HCT116 (cell line): ENCODE measurements at regions not wholly inside any gene's neighbourhood (a gene's known extent, or its start where the extent isn't known, plus 50 kb on each side); places are given as distances from the start of the nearest gene placed in this dataset.

Source experiments
- ATAC-seq: fragments of 200-7000 bp; cut with Tn5 transposase; 2 replicates; pipeline ENCODE4 v1.9.1; 2020; ENCODE audit warnings: mild to moderate bottlenecking, moderate library complexity
- BruUV-seq: library from RNA; stranded (reverse); fragments of 400-500 nt; replicated peaks from 2 replicates; lab custom pipeline; 2021; lab: Mats Ljungman, UMichigan
- CTCF ChIA-PET: fragments of 300-600 bp; sonication (Branson Sonifier 250); formaldehyde crosslinking; loops from one replicate; lab custom pipeline; 2021; ENCODE audit warnings: antibody characterized with exemption; lab: Charles Lee
- POLR2A ChIA-PET: fragments of 300-600, 350-600 bp; sonication (Branson Sonifier 250); formaldehyde crosslinking; loops from one replicate; lab custom pipeline; 2021; ENCODE audit warnings: antibody characterized with exemption; lab: Charles Lee
- RAD21 ChIA-PET, 2 experiments: fragments of 300-600 bp; sonication (Branson Sonifier 250); formaldehyde crosslinking; loops; one replicate each; lab custom pipeline; 2023; ENCODE audit warnings: low total read pairs in 2 of 2; ENCODE audit not compliant: uncharacterized antibody in 2 of 2, unreplicated experiment in 2 of 2, low non-redundant PET in 1 of 2; lab: Charles Lee
- DNase-seq: peaks from one replicate; pipeline ENCODE4 v3.0.0-alpha.2; 2010; ENCODE audit warnings: low read depth, low spot score
- H2AFZ ChIP-seq: fragments of 200-600 bp; shearing (Covaris generic), sonication (generic); 2 replicates; pipeline ENCODE4 v1.6.1; 2017; ENCODE audit warnings: low read depth, mixed run types, mixed read lengths, antibody characterized with exemption, low read length; ENCODE audit not compliant: poor library complexity, severe bottlenecking
- H3K27ac ChIP-seq: 2 replicates; pipeline ENCODE4 v1.5.1; 2012; ENCODE audit warnings: low read depth, low read length
- H3K27me3 ChIP-seq: fragments of 200-600 bp; sonication (generic); 2 replicates; pipeline ENCODE4 v1.6.1; 2016; ENCODE audit warnings: mixed run types, low read length, mixed read lengths; ENCODE audit not compliant: insufficient read depth
- H3K36me3 ChIP-seq, 2 experiments: fragments of 200-500 bp in 1 of 2; fragments of 200-600 bp in 1 of 2; sonication (Bioruptor generic) in 1 of 2; sonication (generic) in 1 of 2; 2 replicates each; pipeline versions ENCODE4 v1.5.1 to v1.6.1; 2014 to 2016; ENCODE audit warnings: low read length in 2 of 2, inconsistent platforms in 1 of 2, mixed read lengths in 1 of 2, mixed run types in 1 of 2; ENCODE audit not compliant: insufficient read depth in 2 of 2, control insufficient read depth in 1 of 2
- H3K4me1 ChIP-seq, 2 experiments: fragments of 200-600 bp in 1 of 2; sonication (generic) in 1 of 2; 2 replicates each; pipeline versions ENCODE4 v1.5.1 to v1.6.1; 2012 to 2017; ENCODE audit warnings: low read length in 2 of 2, inconsistent platforms in 1 of 2, mild to moderate bottlenecking in 1 of 2, mixed read lengths in 1 of 2, mixed run types in 1 of 2, moderate library complexity in 1 of 2; ENCODE audit not compliant: insufficient read depth in 2 of 2, control insufficient read depth in 1 of 2
- H3K4me2 ChIP-seq: fragments of 200-600 bp; sonication (generic); 2 replicates; pipeline ENCODE4 v1.6.1; 2017; ENCODE audit warnings: mixed run types, low read length, mixed read lengths
- H3K4me3 ChIP-seq, 2 experiments: fragments of 200-600 bp in 1 of 2; sonication (generic) in 1 of 2; replicated peaks in 1 of 2; 2 replicates each; pipeline ENCODE4 v1.5.1; 2011 to 2016; ENCODE audit warnings: low read length in 2 of 2, control low read depth in 1 of 2, low read depth in 1 of 2, mild to moderate bottlenecking in 1 of 2, mixed read lengths in 1 of 2, mixed run types in 1 of 2
- H3K79me2 ChIP-seq: fragments of 200-600 bp; sonication (generic); 2 replicates; pipeline ENCODE4 v1.6.1; 2017; ENCODE audit warnings: mild to moderate bottlenecking, mixed run types, low read length, moderate library complexity, mixed read lengths; ENCODE audit not compliant: insufficient read depth
- H3K9ac ChIP-seq: fragments of 200-600 bp; sonication (generic); 2 replicates; pipeline ENCODE4 v1.6.1; 2016; ENCODE audit warnings: low read length, mixed read lengths
- H3K9me2 ChIP-seq: fragments of 200-600 bp; sonication (generic), shearing (Covaris generic); 2 replicates; pipeline ENCODE4 v1.6.1; 2017; ENCODE audit warnings: mixed run types, mild to moderate bottlenecking, moderate library complexity; ENCODE audit not compliant: insufficient read depth
- H3K9me3 ChIP-seq, 2 experiments: fragments of 200-500 bp in 1 of 2; fragments of 200-600 bp in 1 of 2; sonication (Bioruptor generic) in 1 of 2; sonication (generic) in 1 of 2; 2 replicates each; pipeline ENCODE4 v1.6.1; 2014 to 2017; ENCODE audit warnings: low read length in 2 of 2, mixed read lengths in 2 of 2, inconsistent platforms in 1 of 2, low read depth in 1 of 2, mild to moderate bottlenecking in 1 of 2, mixed run types in 1 of 2, moderate library complexity in 1 of 2; ENCODE audit not compliant: control insufficient read depth in 1 of 2, insufficient read depth in 1 of 2
- H4K20me1 ChIP-seq: fragments of 200-600 bp; sonication (generic), shearing (Covaris generic); 2 replicates; pipeline ENCODE4 v1.6.1; 2017; ENCODE audit warnings: mixed run types, mild to moderate bottlenecking, moderate library complexity; ENCODE audit not compliant: insufficient read depth
- ATF3 ChIP-seq: IDR thresholded peaks from 2 replicates; pipeline ENCODE4 v1.6.1; 2012
- CEBPB ChIP-seq: IDR thresholded peaks from 2 replicates; pipeline ENCODE4 v1.6.1; 2012; ENCODE audit warnings: low read depth
- CTCF ChIP-seq, 3 experiments: fragments of 200-600 bp in 1 of 3; sonication (generic) in 1 of 3; IDR thresholded peaks in 2 of 3; conservative IDR thresholded peaks in 1 of 3; 2 replicates each; pipeline ENCODE4 v1.5.1; 2012 to 2017; ENCODE audit warnings: low read depth in 2 of 3, low read length in 2 of 3, antibody characterized with exemption in 1 of 3, borderline replicate concordance in 1 of 3, control low read depth in 1 of 3, mild to moderate bottlenecking in 1 of 3, mixed read lengths in 1 of 3, mixed run types in 1 of 3, moderate library complexity in 1 of 3; ENCODE audit not compliant: insufficient read depth in 1 of 3
- EGR1 ChIP-seq: IDR thresholded peaks from 2 replicates; pipeline ENCODE4 v1.6.1; 2012; ENCODE audit warnings: low read depth
- ELF1 ChIP-seq: IDR thresholded peaks from 2 replicates; pipeline ENCODE4 v1.6.1; 2012; ENCODE audit warnings: low read depth, borderline replicate concordance
- EZH2phosphoT487 ChIP-seq: fragments of 200-600 bp; IDR thresholded peaks from 2 replicates; pipeline ENCODE4 v1.6.1; 2018; ENCODE audit warnings: antibody characterized with exemption, borderline replicate concordance
- FOSL1 ChIP-seq: IDR thresholded peaks from 2 replicates; pipeline ENCODE4 v1.6.1; 2012; ENCODE audit warnings: low read depth
- JUND ChIP-seq: IDR thresholded peaks from 2 replicates; pipeline ENCODE4 v1.6.1; 2012
- MAX ChIP-seq: IDR thresholded peaks from 2 replicates; pipeline ENCODE4 v1.6.1; 2012
- POLR2AphosphoS5 ChIP-seq: IDR thresholded peaks from 2 replicates; pipeline ENCODE4 v1.6.1; 2011; ENCODE audit warnings: mild to moderate bottlenecking, low read depth, low read length, moderate library complexity
- REST ChIP-seq: IDR thresholded peaks from 2 replicates; pipeline ENCODE4 v1.6.1; 2012; ENCODE audit warnings: low read depth
- SIN3A ChIP-seq: IDR thresholded peaks from 2 replicates; pipeline ENCODE4 v1.6.1; 2012; ENCODE audit warnings: low read depth
- SP1 ChIP-seq: IDR thresholded peaks from 2 replicates; pipeline ENCODE4 v1.6.1; 2012; ENCODE audit warnings: low read depth
- SRF ChIP-seq: IDR thresholded peaks from 2 replicates; pipeline ENCODE4 v1.6.1; 2012; ENCODE audit warnings: low read depth
- TCF7L2 ChIP-seq: IDR thresholded peaks from 2 replicates; pipeline ENCODE4 v1.7.0; 2011; ENCODE audit warnings: borderline replicate concordance, inconsistent platforms; ENCODE audit not compliant: insufficient read depth, insufficient read length; ENCODE audit errors: extremely low read depth
- YY1 ChIP-seq: IDR thresholded peaks from 2 replicates; pipeline ENCODE4 v1.6.1; 2011; ENCODE audit warnings: low read length, low read depth, moderate library complexity, mild to moderate bottlenecking; ENCODE audit not compliant: insufficient replicate concordance; ENCODE audit errors: extremely low read depth
- ZBTB33 ChIP-seq: IDR thresholded peaks from 2 replicates; pipeline ENCODE4 v1.6.1; 2011; ENCODE audit warnings: mild to moderate bottlenecking, low read length, moderate library complexity; ENCODE audit not compliant: insufficient replicate concordance; ENCODE audit errors: extremely low read depth
- ZNF274 ChIP-seq: fragments of 200-500 bp; sonication (Bioruptor generic); IDR thresholded peaks from 2 replicates; pipeline ENCODE4 v1.6.1; 2014; ENCODE audit warnings: mild to moderate bottlenecking, low read depth, low read length, inconsistent platforms
- intact Hi-C: fragments of 100-400 bp; cut with micrococcal nuclease; formaldehyde crosslinking; loops from 2 replicates; pipeline ENCODE4 v1.10.0; 2022

- no peak for TF ChIP-seq ZBTB33
Observed at GRCh38 chr12:126428769-126429168, 1363.5 kb downstream of the AACS start (continued).

GRCh38 chr12:126430921-126431320 is 1365.7 kb downstream of the AACS start:
- intact Hi-C loops = no loop called here
- H3K9me2 ChIP-seq = no peaks in the 10 kb centered on the region
- BruUV-seq = no TSS peak
- H3K4me2 ChIP-seq = no peak overlapping the region
- ChIA-PET RAD21 (no interaction called here), POLR2A (no interaction called here), CTCF (no interaction called here)
- H3K27me3 ChIP-seq = no peaks in the 10 kb centered on the region
- no peaks in the 10 kb centered on the region for H3K36me3 ChIP-seq
- no peak overlapping the region for H3K9ac ChIP-seq
- no peaks in the 10 kb centered on the region for H4K20me1 ChIP-seq
- H3K4me3 ChIP-seq = no peak overlapping the region
- H3K4me1 ChIP-seq = no peaks in the 10 kb centered on the region
- no peak for ATAC-seq
- DNase-seq = no peak
- H3K27ac ChIP-seq = no peak overlapping the region
- H2AFZ ChIP-seq = no peak overlapping the region
- H3K9me3 ChIP-seq = peaks cover 8 to 22% of the 10 kb centered on the region in 2 experiments; a peak in 2 of 4 replicates
- H3K79me2 ChIP-seq = no peaks in the 10 kb centered on the region
- TF ChIP-seq SIN3A (no peak), ZNF274 (no peak), CTCF (IDR thresholded peaks at IDR 0.05 in 2 of 3, conservative IDR thresholded peaks at IDR 0.05 in 1 of 3; ENCODE audit: borderline replicate concordance in 1 of 3, insufficient read depth in 1 of 3, low read depth in 2 of 3, low read length in 2 of 3) (no peak), TCF7L2 (no peak), EZH2phosphoT487 (no peak), FOSL1 (no peak), SP1 (no peak), YY1 (no peak), ATF3 (no peak), EGR1 (no peak), ELF1 (no peak), CEBPB (no peak), JUND (no peak), REST (no peak), MAX (no peak), POLR2AphosphoS5 (no peak), SRF (no peak)
